ENCODE measurements at regions not wholly inside any gene's neighbourhood (a gene's known extent, or its start where the extent isn't known, plus 50 kb on each side); places are given as distances from the start of the nearest gene placed in this dataset.

GRCh38 chr2:129550536-129550935, 428.9 kb upstream of the RAB6C start:
- TF ChIP-seq TAF1 (IDR thresholded peaks at IDR 0.05; ENCODE audit: low read depth, low read length): no peak
- TF ChIP-seq POLR2A (IDR thresholded peaks at IDR 0.05; ENCODE audit: low read depth, low read length): no peak
- TF ChIP-seq POLR2AphosphoS5 (IDR thresholded peaks at IDR 0.05; ENCODE audit: low read depth, low read length): no peak
- no peak for TF ChIP-seq SPI1 (IDR thresholded peaks at IDR 0.05; ENCODE audit: low read depth, low read length)
- no peak for TF ChIP-seq POU2F2 (IDR thresholded peaks at IDR 0.05; ENCODE audit: low read depth, low read length)
